H1 (cell line): ENCODE measurements at regions not wholly inside any gene's neighbourhood (a gene's known extent, or its start where the extent isn't known, plus 50 kb on each side); places are given as distances from the start of the nearest gene placed in this dataset.

Source experiments
- CEBPB ChIP-seq: IDR thresholded peaks from 2 replicates; pipeline ENCODE4 v1.6.1; 2012; ENCODE audit warnings: low read depth, low read length
- CTCF ChIP-seq, 3 experiments: IDR thresholded peaks; 1 replicate in 2 of 3; 2 replicates in 1 of 3; pipeline versions ENCODE4 v1.5.1 to v1.6.1; 2011; ENCODE audit warnings: low read length in 3 of 3, mild to moderate bottlenecking in 3 of 3, inconsistent platforms in 2 of 3, low read depth in 1 of 3, moderate library complexity in 1 of 3; ENCODE audit not compliant: insufficient read depth in 1 of 3; ENCODE audit errors: control extremely low read depth in 1 of 3
- POLR2A ChIP-seq, 2 experiments: IDR thresholded peaks; 1 replicate in 1 of 2; 2 replicates in 1 of 2; pipeline ENCODE4 v1.6.1; 2011; ENCODE audit warnings: low read depth in 2 of 2, low read length in 2 of 2, mild to moderate bottlenecking in 2 of 2; ENCODE audit errors: control extremely low read depth in 1 of 2

DNA sequence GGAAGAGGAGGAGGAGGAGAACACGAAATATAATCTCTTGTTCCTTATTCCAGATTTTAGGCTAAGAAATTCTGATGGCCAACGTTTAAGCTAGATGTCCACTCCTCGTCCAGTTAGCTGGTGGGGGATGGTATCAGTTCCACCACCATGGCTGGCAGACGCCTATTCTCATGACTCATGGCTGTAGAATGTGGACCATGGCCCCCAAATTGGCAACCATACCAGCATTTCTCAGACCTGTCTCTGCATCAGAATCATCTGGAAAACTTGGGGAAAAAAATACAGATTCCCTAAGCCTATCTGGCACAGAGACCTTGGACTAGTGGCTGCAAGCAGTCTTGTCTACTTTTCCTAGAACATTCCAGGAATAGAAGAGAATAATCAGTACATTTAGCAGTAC, 267.7 kb upstream of the SIX2 start:
- TF ChIP-seq CTCF (IDR thresholded peaks at IDR 0.05; ENCODE audit: control extremely low read depth in 1 of 3, insufficient read depth in 1 of 3, low read depth in 1 of 3, low read length in 3 of 3) (no peak), POLR2A (IDR thresholded peaks at IDR 0.05; ENCODE audit: control extremely low read depth in 1 of 2, low read depth in 2 of 2, low read length in 2 of 2) (no peak), CEBPB (no peak)
